Fibroblast of skin of right biceps (primary cell): ENCODE measurements at regions not wholly inside any gene's neighbourhood (a gene's known extent, or its start where the extent isn't known, plus 50 kb on each side); places are given as distances from the start of the nearest gene placed in this dataset.

Experiments
- DNase-seq: peaks from one replicate; pipeline ENCODE4 v3.0.0-alpha.2; 2013

DNA sequence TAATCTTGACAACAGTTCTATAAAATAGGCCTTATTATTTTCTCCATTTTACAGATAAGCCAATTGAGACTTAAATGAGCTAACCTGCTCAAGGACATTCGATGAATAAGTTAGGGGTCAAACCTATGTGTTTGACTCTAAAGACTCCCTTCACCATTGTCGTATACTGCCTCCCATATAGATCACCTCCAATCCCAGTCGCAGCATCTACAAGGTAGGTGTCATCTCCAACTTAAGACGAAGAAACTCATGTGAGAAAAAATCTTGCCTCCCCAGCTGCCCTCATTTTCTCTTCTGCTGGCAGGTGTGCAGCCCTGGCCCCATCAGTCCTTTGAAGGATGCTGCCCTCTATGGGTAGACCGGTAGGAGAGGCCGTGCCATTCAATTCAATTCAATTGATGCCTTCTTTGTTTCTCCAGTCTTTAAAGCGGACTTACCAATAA, 75.2 kb upstream of the SMARCA2 start:
- no peak for DNase-seq

DNA sequence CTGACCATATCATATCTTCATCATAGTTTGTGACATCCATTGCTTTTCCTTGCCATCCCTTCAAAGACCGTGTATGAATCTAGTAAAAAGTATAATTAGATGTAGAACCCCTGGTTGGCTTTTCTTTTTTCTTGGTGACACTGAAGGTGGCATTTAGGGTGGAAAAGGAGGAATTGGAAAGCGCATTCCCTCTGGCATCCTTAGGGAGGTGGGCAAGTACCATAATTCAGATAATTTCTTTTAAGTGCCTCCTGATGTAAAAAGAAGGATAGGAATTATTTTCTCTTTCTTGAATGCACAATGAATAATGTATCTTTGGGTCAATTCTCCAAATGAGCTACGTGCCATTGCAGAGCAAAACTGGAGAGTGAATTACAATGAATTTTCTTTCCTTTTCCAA, 73.2 kb upstream of the SMARCA2 start:
- peak; percentile 4 for DNase-seq

DNA sequence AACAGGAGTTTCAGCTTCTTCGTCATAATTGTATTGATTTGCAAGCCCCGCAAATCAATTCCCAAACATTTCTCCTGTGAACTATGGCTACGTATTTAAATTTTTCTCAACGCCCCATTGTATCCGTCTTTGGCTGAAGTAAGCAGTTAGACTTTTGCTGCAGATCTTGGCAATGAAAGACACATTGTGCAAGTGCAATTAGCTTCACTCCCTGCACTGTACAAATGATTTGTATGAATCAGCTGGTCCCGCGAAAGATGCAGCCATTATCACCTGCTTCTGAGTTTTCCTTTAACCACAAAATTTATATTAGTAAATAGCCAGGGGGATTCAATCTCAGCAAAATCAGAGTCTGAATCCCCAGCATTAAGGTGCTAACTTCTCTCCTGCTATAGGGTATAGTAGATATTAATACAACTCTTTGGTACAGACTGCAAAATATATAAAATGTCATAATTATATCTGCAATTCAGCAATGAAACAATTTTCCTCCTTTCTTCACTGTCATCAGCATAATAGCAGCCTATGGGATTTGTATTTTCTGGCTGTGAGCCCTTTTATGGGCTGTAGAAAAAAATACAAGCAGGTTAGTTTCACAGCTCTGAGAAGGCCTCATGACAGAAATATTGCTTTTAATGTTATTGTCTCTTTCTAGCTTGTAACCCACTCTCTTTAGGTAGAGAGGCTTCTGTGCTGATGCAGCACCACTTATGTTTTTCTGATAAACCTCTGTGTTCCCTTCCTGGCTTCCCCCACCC, 68.4 kb upstream of the SMARCA2 start:
- no peak for DNase-seq

DNA sequence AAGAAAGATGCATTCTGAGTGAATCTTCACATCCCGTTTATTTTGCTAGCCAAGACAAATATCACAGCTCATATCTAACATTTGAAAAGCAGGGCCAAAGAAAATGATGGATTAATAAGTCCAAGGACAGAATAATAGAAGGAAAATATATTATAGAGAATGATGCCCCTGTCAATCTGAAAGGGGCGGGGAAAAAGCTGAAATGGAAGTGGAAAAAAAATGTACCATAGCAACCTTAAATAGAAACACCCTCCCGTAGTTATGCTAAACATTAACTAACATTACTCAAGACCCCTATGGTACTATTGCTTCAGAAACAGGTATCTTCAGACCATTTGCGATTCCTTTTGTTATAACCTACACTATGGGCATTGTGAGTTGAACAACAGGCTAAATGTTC, 67.7 kb upstream of the SMARCA2 start:
- DNase-seq: no peak

DNA sequence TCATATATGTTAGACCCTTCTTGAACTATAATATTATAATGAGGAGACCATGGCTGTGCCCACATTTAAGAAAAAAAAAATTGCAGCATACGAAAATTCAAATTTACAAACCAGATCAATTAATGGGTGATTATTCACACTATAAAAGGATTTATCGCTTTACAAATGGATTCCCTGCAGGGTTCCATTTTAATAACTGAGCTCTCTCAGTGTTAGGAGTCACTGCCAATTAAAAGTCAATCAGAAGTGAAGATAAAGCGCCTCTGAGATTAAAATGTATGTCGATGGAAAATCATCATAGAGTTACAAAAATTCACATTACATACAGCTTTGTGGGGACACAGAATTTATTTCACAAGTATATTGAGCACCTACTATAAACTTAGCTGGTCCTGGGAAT, 66.6 kb upstream of the SMARCA2 start:
- no peak for DNase-seq

GRCh38 chr9:1951446-1951845, 63.7 kb upstream of the SMARCA2 start:
- DNase-seq: no peak

GRCh38 chr9:1952001-1952400, 63.1 kb upstream of the SMARCA2 start:
- DNase-seq: no peak

DNA sequence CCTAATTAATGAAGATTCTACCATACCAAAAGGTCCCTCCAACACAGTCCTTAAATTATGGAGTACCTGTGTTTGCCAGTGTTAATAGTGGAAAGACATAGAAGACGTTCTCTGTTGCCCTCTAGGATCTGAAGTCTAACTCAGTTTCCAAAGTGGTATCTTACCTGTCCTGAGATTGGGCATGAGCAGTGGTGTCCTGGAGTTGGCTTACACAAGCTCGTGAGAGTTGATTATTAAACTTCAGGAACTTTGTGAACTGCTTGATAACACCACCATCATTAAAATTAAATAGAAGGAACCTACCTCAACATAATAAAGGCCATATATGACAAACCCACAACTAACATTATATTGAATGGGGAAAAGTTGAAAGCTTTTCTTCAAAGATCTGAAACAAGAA, 60.9 kb upstream of the SMARCA2 start:
- no peak for DNase-seq

GRCh38 chr9:1956958-1957357, 58.2 kb upstream of the SMARCA2 start:
- DNase-seq: no peak

DNA sequence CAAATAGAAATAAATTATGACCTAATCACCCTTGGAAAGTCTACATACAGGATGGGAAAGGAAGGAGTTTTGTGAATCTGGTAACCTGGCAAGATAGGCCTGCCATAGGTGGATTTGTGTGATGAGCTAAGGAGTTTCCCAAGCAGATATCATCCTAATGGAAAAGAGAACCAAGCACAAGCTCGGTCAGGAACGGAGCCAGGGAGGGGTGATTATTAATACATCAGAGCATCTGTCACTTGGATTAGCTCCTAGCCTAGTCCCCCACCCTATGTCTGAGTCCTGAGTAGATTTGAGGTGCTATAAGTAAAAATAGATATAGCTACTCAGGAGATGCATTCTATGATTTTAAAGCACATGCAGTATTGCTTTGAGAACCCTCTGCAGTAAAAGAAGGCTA, 57.3 kb upstream of the SMARCA2 start:
- no peak for DNase-seq

- DNase-seq: no peak
Measured at GRCh38 chr9:1959371-1959770, 55.8 kb upstream of the SMARCA2 start.

- no peak for DNase-seq
Measured at GRCh38 chr9:1960342-1961042, 54.7 kb upstream of the SMARCA2 start.

- DNase-seq: no peak
Measured at GRCh38 chr9:1962122-1962521, 53.0 kb upstream of the SMARCA2 start.

- DNase-seq: no peak
Measured at GRCh38 chr9:1962588-1963106, 52.5 kb upstream of the SMARCA2 start.

DNA sequence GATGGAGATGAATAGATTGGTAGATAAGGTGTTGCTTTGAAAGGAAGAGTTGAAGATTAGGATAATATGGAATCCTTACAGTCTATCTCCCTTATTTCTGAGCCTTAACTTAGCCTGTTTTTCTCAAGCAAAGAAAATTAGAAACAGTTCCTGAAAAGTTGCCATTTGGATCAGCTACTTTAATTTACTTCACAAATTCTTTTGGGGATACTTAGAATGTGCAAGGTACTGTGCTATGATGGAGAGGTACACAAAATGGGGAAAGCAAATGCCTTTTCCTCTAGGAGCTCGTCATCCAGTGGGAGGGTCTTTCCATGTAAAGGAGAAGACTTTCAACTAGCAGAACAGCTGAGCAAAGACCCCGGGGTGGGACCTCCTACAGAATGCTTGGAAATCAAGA, 51.1 kb upstream of the SMARCA2 start:
- no peak for DNase-seq
